Ishikawa (cell line): ENCODE measurements at regions not wholly inside any gene's neighbourhood (a gene's known extent, or its start where the extent isn't known, plus 50 kb on each side); places are given as distances from the start of the nearest gene placed in this dataset.

Experiments
- CEBPB ChIP-seq: IDR thresholded peaks from 2 replicates; pipeline ENCODE4 v1.6.1; 2012
- CREB1 ChIP-seq: IDR thresholded peaks from 2 replicates; pipeline ENCODE4 v1.6.1; 2012; ENCODE audit warnings: low read depth
- EGR1 ChIP-seq: IDR thresholded peaks from 2 replicates; pipeline ENCODE4 v1.6.1; 2012
- EP300 ChIP-seq: IDR thresholded peaks from 2 replicates; pipeline ENCODE4 v1.6.1; 2012; ENCODE audit warnings: borderline replicate concordance
- FOXM1 ChIP-seq: IDR thresholded peaks from 2 replicates; pipeline ENCODE4 v1.6.1; 2012; ENCODE audit warnings: low read depth, borderline replicate concordance
- MAX ChIP-seq: IDR thresholded peaks from 2 replicates; pipeline ENCODE4 v1.6.1; 2012
- NFIC ChIP-seq: IDR thresholded peaks from 2 replicates; pipeline ENCODE4 v1.6.1; 2012
- RAD21 ChIP-seq: IDR thresholded peaks from 2 replicates; pipeline ENCODE4 v1.6.1; 2012; ENCODE audit warnings: low read depth
- REST ChIP-seq: IDR thresholded peaks from 2 replicates; pipeline ENCODE4 v1.6.1; 2012; ENCODE audit warnings: low read depth, mild to moderate bottlenecking
- TAF1 ChIP-seq: IDR thresholded peaks from 2 replicates; pipeline ENCODE4 v1.6.1; 2012; ENCODE audit warnings: low read depth, mild to moderate bottlenecking
- TCF12 ChIP-seq: IDR thresholded peaks from 2 replicates; pipeline ENCODE4 v1.6.1; 2012; ENCODE audit warnings: low read depth
- TEAD4 ChIP-seq: IDR thresholded peaks from 2 replicates; pipeline ENCODE4 v1.6.1; 2012
- USF1 ChIP-seq: IDR thresholded peaks from 2 replicates; pipeline ENCODE4 v1.6.1; 2012
- YY1 ChIP-seq: IDR thresholded peaks from 2 replicates; pipeline ENCODE4 v1.6.1; 2012; ENCODE audit warnings: low read depth
- ZBTB7A ChIP-seq: IDR thresholded peaks from 2 replicates; pipeline ENCODE4 v1.6.1; 2012; ENCODE audit warnings: low read depth

GRCh38 chr13:73292127-73292526 lies 233.3 kb downstream of the KLF5 start:
- TF ChIP-seq TAF1: no peak
- TF ChIP-seq TEAD4: no peak
- TF ChIP-seq EGR1: no peak
- no peak for TF ChIP-seq CREB1
- TF ChIP-seq TCF12: no peak
- no peak for TF ChIP-seq ZBTB7A
- no peak for TF ChIP-seq FOXM1
- TF ChIP-seq EP300: no peak
- TF ChIP-seq MAX: no peak
- TF ChIP-seq USF1: no peak
- TF ChIP-seq YY1: no peak

GRCh38 chr13:73290844-73291243 lies 232.0 kb downstream of the KLF5 start:
- TF ChIP-seq CREB1 (no peak), MAX (no peak), USF1 (no peak), ZBTB7A (no peak), TCF12 (no peak), TAF1 (no peak), FOXM1 (no peak), REST (no peak), EP300 (no peak), NFIC (no peak), EGR1 (no peak), RAD21 (no peak), CEBPB (no peak), YY1 (no peak), TEAD4 (no peak)

GRCh38 chr13:73288596-73288995 lies 229.8 kb downstream of the KLF5 start:
- TF ChIP-seq REST: no peak
- TF ChIP-seq CEBPB: no peak
- no peak for TF ChIP-seq FOXM1
- TF ChIP-seq TCF12: no peak
- no peak for TF ChIP-seq YY1
- TF ChIP-seq TAF1: no peak
- no peak for TF ChIP-seq NFIC
- TF ChIP-seq ZBTB7A: no peak
- no peak for TF ChIP-seq USF1
- TF ChIP-seq RAD21: no peak
- no peak for TF ChIP-seq CREB1
- no peak for TF ChIP-seq TEAD4

GRCh38 chr13:73287831-73288230 lies 229.0 kb downstream of the KLF5 start:
- TF ChIP-seq EP300: no peak
- TF ChIP-seq TCF12: no peak
- TF ChIP-seq EGR1: no peak
- no peak for TF ChIP-seq YY1

GRCh38 chr13:73286942-73287620 lies 228.3 kb downstream of the KLF5 start:
- TF ChIP-seq EGR1 (no peak), TAF1 (no peak), NFIC (no peak), USF1 (no peak), TCF12 (no peak), FOXM1 (no peak), CREB1 (no peak), TEAD4 (no peak), MAX (no peak), ZBTB7A (no peak), RAD21 (no peak), EP300 (no peak), REST (no peak), CEBPB (no peak), YY1 (no peak)
